ENCODE measurements at regions not wholly inside any gene's neighbourhood (a gene's known extent, or its start where the extent isn't known, plus 50 kb on each side); places are given as distances from the start of the nearest gene placed in this dataset.

DNA sequence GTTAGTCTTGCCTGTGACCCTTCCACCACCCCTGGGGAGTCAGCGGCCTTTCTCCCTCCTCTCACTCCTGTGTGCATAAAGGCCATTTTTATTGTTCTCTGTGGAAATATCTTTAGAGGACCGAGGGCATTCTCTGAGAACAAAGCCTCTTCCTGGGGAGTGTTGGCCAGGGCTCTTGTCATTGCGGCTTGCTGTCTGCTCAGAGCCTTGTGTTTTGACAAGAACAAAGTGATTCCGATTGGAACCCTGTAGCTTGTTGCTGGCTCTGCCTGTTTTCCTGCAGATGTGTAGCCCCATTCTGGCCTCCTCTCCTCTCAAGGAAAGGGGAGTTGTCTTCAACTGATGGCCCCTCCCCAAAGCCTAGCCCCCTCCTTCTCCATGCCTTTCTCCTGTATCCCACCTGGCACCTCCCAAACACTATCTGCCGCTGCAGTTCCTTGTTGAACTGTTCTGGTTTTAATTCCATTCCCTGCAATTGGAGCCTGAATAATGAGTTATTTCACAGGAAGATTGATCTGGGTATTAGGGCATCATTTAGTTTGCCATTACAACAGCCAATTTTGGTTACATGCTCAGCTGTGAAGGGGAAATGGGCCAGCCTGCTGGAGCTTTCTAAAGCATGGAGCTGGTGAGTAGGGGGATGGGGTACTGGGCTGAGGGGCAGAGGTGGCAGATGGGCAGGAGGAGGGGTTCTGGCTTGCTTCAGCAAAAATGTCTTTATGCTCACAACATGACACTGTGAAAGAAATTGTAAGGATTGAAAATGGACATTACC is 252.5 kb downstream of the LRFN2 start:
- intact Hi-C loops (cut with DNase I; ENCODE audit: low total_unique reads) = no loop called here
- TF ChIP-seq CTCF (IDR thresholded peaks at IDR 0.05) = no peak
- Histone ChIP-seq H3K36me3 (no peaks in the 10 kb centered on the region), H3K4me3 (no peak overlapping the region), H3K27me3 (peaks cover 0 to 61% of the 10 kb centered on the region in 2 donors), H3K4me1 (no peaks in the 10 kb centered on the region), H3K27ac (no peak overlapping the region), H3K9me3 (no peaks in the 10 kb centered on the region)
- no peak for DNase-seq

- H3K27me3 ChIP-seq = peaks cover 0 to 55% of the 10 kb centered on the region in 2 donors
- intact Hi-C loops (cut with DNase I; ENCODE audit: low total_unique reads) = no loop called here
- H3K9me3 ChIP-seq = no peaks in the 10 kb centered on the region
- no peak overlapping the region for H3K4me3 ChIP-seq
- no peak for TF ChIP-seq CTCF (IDR thresholded peaks at IDR 0.05)
- no peaks in the 10 kb centered on the region for H3K36me3 ChIP-seq
- H3K4me1 ChIP-seq = peaks cover 0 to 6% (median 3%) of the 10 kb centered on the region in 4 donors
- DNase-seq = no peak
- H3K27ac ChIP-seq = no peak overlapping the region
Observed at GRCh38 chr6:40331545-40331944, 255.6 kb downstream of the LRFN2 start.

GRCh38 chr6:40330301-40330721 is 256.9 kb downstream of the LRFN2 start:
- peaks cover 0 to 50% of the 10 kb centered on the region in 2 donors for H3K27me3 ChIP-seq
- DNase-seq = no peak
- H3K9me3 ChIP-seq = no peaks in the 10 kb centered on the region
- H3K27ac ChIP-seq = no peak overlapping the region
- TF ChIP-seq CTCF (IDR thresholded peaks at IDR 0.05) = no peak
- intact Hi-C loops (cut with DNase I; ENCODE audit: low total_unique reads) = no loop called here
- H3K36me3 ChIP-seq = no peaks in the 10 kb centered on the region
- H3K4me3 ChIP-seq = no peak overlapping the region
- H3K4me1 ChIP-seq = peaks cover 0 to 10% (median 3%) of the 10 kb centered on the region in 4 donors

- DNase-seq = no peak
- peaks cover 0 to 10% (median 3%) of the 10 kb centered on the region in 4 donors for H3K4me1 ChIP-seq
- no peaks in the 10 kb centered on the region for H3K36me3 ChIP-seq
- no peak for TF ChIP-seq CTCF (IDR thresholded peaks at IDR 0.05)
- peaks cover 0 to 50% of the 10 kb centered on the region in 2 donors for H3K27me3 ChIP-seq
- no peaks in the 10 kb centered on the region for H3K9me3 ChIP-seq
- no peak overlapping the region for H3K4me3 ChIP-seq
- no peak overlapping the region for H3K27ac ChIP-seq
- intact Hi-C loops (cut with DNase I; ENCODE audit: low total_unique reads) = no loop called here
Observed at GRCh38 chr6:40328986-40329545, 258.1 kb downstream of the LRFN2 start.

- no peak overlapping the region for H3K27ac ChIP-seq
- intact Hi-C loops (cut with DNase I; ENCODE audit: low total_unique reads) = no loop called here
- TF ChIP-seq CTCF (IDR thresholded peaks at IDR 0.05) = no peak
- H3K9me3 ChIP-seq = no peaks in the 10 kb centered on the region
- H3K4me3 ChIP-seq = no peak overlapping the region
- no peak for DNase-seq
- peaks cover 0 to 10% (median 3%) of the 10 kb centered on the region in 4 donors for H3K4me1 ChIP-seq
- no peaks in the 10 kb centered on the region for H3K36me3 ChIP-seq
- peaks cover 0 to 50% of the 10 kb centered on the region in 2 donors for H3K27me3 ChIP-seq
Observed at GRCh38 chr6:40328386-40328985, 258.7 kb downstream of the LRFN2 start.

Data from tibial artery (tissue), 4 donors.